CD4-positive, alpha-beta T cell (primary cell): ENCODE measurements at regions not wholly inside any gene's neighbourhood (a gene's known extent, or its start where the extent isn't known, plus 50 kb on each side); places are given as distances from the start of the nearest gene placed in this dataset.

Experiments
- ATAC-seq: fragments of 200-7000 bp; cut with Tn5 transposase; one replicate; pipeline ENCODE4 v1.10.0; 2022; ENCODE audit warnings: mild to moderate bottlenecking; ENCODE audit not compliant: poor library complexity
- CTCF ChIA-PET: fragments of 350-600 bp; sonication (Branson Sonifier 250); formaldehyde crosslinking; loops from one replicate; lab custom pipeline; 2021; ENCODE audit warnings: antibody characterized with exemption, inconsistent platforms; lab: Charles Lee
- POLR2A ChIA-PET: fragments of 350-600 bp; sonication (Branson Sonifier 250); formaldehyde crosslinking; loops from one replicate; lab custom pipeline; 2021; ENCODE audit warnings: antibody characterized with exemption, inconsistent platforms; lab: Charles Lee
- DNase-seq, 14 experiments: peaks; one replicate each; pipeline ENCODE4 v3.0.0-alpha.2; 2013 to 2020; ENCODE audit warnings: mixed read lengths in 2 of 14
- H3K27ac ChIP-seq, 2 donors: one replicate each; pipeline versions ENCODE4 v1.5.1 to v1.7.0; 2013; ENCODE audit warnings: low read length in 2 of 2, low read depth in 1 of 2, mild to moderate bottlenecking in 1 of 2
- H3K27me3 ChIP-seq, 2 experiments: 1 replicate in 1 of 2; 2 replicates in 1 of 2; pipeline versions ENCODE4 v1.6.1 to v1.7.0; 2013; ENCODE audit warnings: low read length in 2 of 2, control low read depth in 1 of 2, mild to moderate bottlenecking in 1 of 2, moderate library complexity in 1 of 2; ENCODE audit not compliant: insufficient read depth in 2 of 2, control insufficient read depth in 1 of 2
- H3K36me3 ChIP-seq: one replicate; pipeline ENCODE4 v1.6.1; 2013; ENCODE audit warnings: low read length, control low read depth; ENCODE audit not compliant: insufficient read depth
- H3K4me1 ChIP-seq: one replicate; pipeline ENCODE4 v1.6.1; 2013; ENCODE audit warnings: low read length, control low read depth; ENCODE audit not compliant: insufficient read depth
- H3K4me3 ChIP-seq: one replicate; pipeline ENCODE4 v1.5.1; 2013; ENCODE audit warnings: mild to moderate bottlenecking, low read length, moderate library complexity
- H3K9me3 ChIP-seq, 2 experiments: 1 replicate in 1 of 2; 2 replicates in 1 of 2; pipeline versions ENCODE4 v1.6.1 to v1.7.0; 2013; ENCODE audit warnings: low read length in 2 of 2, mild to moderate bottlenecking in 2 of 2, control low read depth in 1 of 2, moderate library complexity in 1 of 2; ENCODE audit not compliant: control insufficient read depth in 1 of 2, insufficient read depth in 1 of 2
- H3K27ac Mint-ChIP-seq: one replicate; pipeline ENCODE4 v1.8.0; 2020; ENCODE audit warnings: mixed read lengths
- H3K27me3 Mint-ChIP-seq: one replicate; pipeline ENCODE4 v1.8.0; 2021; ENCODE audit warnings: mixed read lengths
- H3K36me3 Mint-ChIP-seq: one replicate; pipeline ENCODE4 v1.8.0; 2021; ENCODE audit warnings: low read depth, mixed read lengths
- H3K4me1 Mint-ChIP-seq: one replicate; pipeline ENCODE4 v1.8.0; 2021; ENCODE audit warnings: low read depth, mixed read lengths
- H3K4me3 Mint-ChIP-seq: one replicate; pipeline ENCODE4 v1.8.0; 2020; ENCODE audit warnings: mild to moderate bottlenecking, mixed read lengths
- H3K9me3 Mint-ChIP-seq: one replicate; pipeline ENCODE4 v1.8.0; 2020; ENCODE audit warnings: mixed read lengths
- CTCF ChIP-seq: fragments of 200-600 bp; IDR thresholded peaks from one replicate; pipeline ENCODE4 v1.8.0; 2022; ENCODE audit warnings: antibody characterized with exemption, mild to moderate bottlenecking
- intact Hi-C, 2 experiments: fragments of 100-400 bp; cut with DNase I in 1 of 2; cut with micrococcal nuclease in 1 of 2; formaldehyde crosslinking; loops; one replicate each; pipeline versions ENCODE4 v1.15.1 to v1.9.0; 2023 to 2025; cut with DNase I, micrococcal nuclease

GRCh38 chr3:194536871-194537637 is 50.3 kb upstream of the ATP13A3 start:
- intact Hi-C loops, result no loop called here
- H3K27me3 Mint-ChIP-seq, result no peaks in the 10 kb centered on the region
- no peak overlapping the region for H3K4me3 Mint-ChIP-seq
- CTCF ChIA-PET, result no interaction called here
- DNase-seq, result peak in 1 of 14 experiments; percentile 20
- no peak for ATAC-seq
- TF ChIP-seq CTCF, result no peak
- H3K27me3 ChIP-seq, result no peaks in the 10 kb centered on the region
- no peaks in the 10 kb centered on the region for H3K36me3 ChIP-seq
- H3K4me1 ChIP-seq, result no peaks in the 10 kb centered on the region
- H3K9me3 ChIP-seq, result peaks cover 0 to 12% of the 10 kb centered on the region in 2 experiments
- peaks cover 5% of the 10 kb centered on the region for H3K9me3 Mint-ChIP-seq
- no peak overlapping the region for H3K27ac ChIP-seq
- H3K27ac Mint-ChIP-seq, result no peak overlapping the region
- no peak overlapping the region for H3K4me3 ChIP-seq
- no peaks in the 10 kb centered on the region for H3K36me3 Mint-ChIP-seq
- POLR2A ChIA-PET, result no interaction called here
- peaks cover 6% of the 10 kb centered on the region for H3K4me1 Mint-ChIP-seq
